ENCODE measurements at regions not wholly inside any gene's neighbourhood (a gene's known extent, or its start where the extent isn't known, plus 50 kb on each side); places are given as distances from the start of the nearest gene placed in this dataset.

GRCh38 chr10:28214219-28214618 is 88.6 kb downstream of the MPP7 start:
- no peak for TF ChIP-seq CTCF (IDR thresholded peaks at IDR 0.05 in 4 of 5, conservative IDR thresholded peaks at IDR 0.05 in 1 of 5)
- no peak for TF ChIP-seq POLR2A (IDR thresholded peaks at IDR 0.05)
